ENCODE measurements at regions not wholly inside any gene's neighbourhood (a gene's known extent, or its start where the extent isn't known, plus 50 kb on each side); places are given as distances from the start of the nearest gene placed in this dataset.
"Not testable (repeated sequence)": the region's sequence is repeated elsewhere in the genome, so short reads cannot be mapped to it uniquely, and the experiment has no call there.

- TF ChIP-seq POLR2AphosphoS5, CTCF, EP300, POLR2A (IDR thresholded peaks at IDR 0.05): not testable (repeated sequence)
These were observed 182.0 kb upstream of the FOLH1 start for GRCh38 chr11:49390362-49390761.
